GM21619 (cell line): ENCODE measurements at regions not wholly inside any gene's neighbourhood (a gene's known extent, or its start where the extent isn't known, plus 50 kb on each side); places are given as distances from the start of the nearest gene placed in this dataset.

Experiments
- ATAC-seq: cut with Tn5 transposase; IDR thresholded peaks from one replicate; pipeline ENCODE4 v1.9.1; 2021; ENCODE audit not compliant: unreplicated experiment

- ATAC-seq, result no peak
Observed at GRCh38 chr11:42161886-42162285, 702.4 kb upstream of the LRRC4C start.

- ATAC-seq, result no peak
Observed at GRCh38 chr11:42169191-42169590, 709.7 kb upstream of the LRRC4C start.

- no peak for ATAC-seq
Observed at GRCh38 chr11:42170601-42171000, 711.1 kb upstream of the LRRC4C start.

DNA sequence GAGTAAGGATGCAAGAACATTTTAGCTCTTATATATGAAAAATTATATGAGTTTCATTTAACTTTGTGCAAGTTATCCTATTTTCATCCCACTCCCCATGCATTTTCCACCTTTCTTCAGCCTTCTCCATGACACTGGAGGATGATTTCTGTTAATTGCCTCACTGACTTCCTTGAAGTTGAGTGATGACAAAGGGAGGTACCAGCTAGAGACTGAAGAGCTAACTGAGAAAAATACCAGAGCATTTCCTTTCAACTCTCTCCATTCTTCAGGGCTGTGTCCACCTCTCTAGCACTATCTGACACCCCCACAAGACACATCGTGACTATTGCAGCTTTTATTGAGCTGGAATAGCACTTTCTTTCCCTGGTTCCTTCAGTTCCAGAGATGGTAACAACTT lies 711.6 kb upstream of the LRRC4C start:
- ATAC-seq, result no peak

- ATAC-seq, result no peak
Observed at GRCh38 chr11:42172441-42172840, 713.0 kb upstream of the LRRC4C start.

- ATAC-seq, result no peak
Observed at GRCh38 chr11:42175203-42175602, 715.8 kb upstream of the LRRC4C start.

- no peak for ATAC-seq
Observed at GRCh38 chr11:42179216-42179615, 719.8 kb upstream of the LRRC4C start.

GRCh38 chr11:42195289-42196013 lies 736.0 kb upstream of the LRRC4C start:
- ATAC-seq, result no peak

- no peak for ATAC-seq
Observed at GRCh38 chr11:42200311-42200710, 740.9 kb upstream of the LRRC4C start.

DNA sequence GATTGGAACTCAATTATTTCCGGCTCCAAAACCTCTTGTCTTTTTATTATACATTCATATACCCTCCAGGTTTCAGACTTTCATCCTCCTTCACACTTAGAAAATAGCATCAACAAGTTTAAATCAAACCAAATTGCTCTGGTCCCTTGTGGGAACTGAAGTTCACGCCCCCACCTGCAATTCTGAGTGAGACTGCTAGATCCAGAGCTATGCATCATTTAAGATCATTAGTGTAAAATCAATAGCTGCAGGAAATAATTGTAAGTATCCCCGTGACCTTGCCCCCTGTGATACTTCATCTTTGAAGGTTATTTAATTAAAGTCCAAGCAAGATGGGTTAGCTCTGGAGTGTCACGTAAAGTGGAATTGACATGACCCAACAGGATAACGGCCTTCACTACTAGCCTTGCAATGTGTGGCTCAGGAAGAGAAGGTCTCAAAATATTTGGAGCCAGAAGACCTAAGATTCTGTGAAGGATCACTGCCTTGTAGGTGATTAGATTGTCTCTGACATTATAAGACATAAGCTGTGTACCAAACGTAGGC lies 742.2 kb upstream of the LRRC4C start:
- ATAC-seq, result no peak

DNA sequence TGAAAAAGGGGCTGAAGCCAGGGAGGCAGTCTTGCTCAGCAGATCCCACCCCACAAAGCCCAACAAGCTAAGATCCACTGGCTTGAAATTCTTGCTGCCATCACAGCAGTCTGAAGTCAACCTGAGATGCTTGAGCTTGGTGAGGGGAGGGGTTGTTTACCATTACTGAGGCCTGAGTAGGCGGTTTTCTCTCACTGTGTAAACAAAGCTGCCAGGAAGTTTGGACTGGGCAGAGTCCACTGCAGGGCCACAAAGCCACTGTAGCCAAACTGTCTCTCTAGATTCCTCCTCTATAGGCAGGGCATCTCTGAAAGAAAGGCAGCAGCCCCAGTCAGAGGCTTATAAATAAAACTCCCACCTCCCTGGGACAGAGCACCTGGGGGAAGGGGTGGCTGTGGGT lies 746.1 kb upstream of the LRRC4C start:
- ATAC-seq, result no peak

- no peak for ATAC-seq
Observed at GRCh38 chr11:42225664-42226063, 766.2 kb upstream of the LRRC4C start.

- no peak for ATAC-seq
Observed at GRCh38 chr11:42232673-42233072, 773.2 kb upstream of the LRRC4C start.

DNA sequence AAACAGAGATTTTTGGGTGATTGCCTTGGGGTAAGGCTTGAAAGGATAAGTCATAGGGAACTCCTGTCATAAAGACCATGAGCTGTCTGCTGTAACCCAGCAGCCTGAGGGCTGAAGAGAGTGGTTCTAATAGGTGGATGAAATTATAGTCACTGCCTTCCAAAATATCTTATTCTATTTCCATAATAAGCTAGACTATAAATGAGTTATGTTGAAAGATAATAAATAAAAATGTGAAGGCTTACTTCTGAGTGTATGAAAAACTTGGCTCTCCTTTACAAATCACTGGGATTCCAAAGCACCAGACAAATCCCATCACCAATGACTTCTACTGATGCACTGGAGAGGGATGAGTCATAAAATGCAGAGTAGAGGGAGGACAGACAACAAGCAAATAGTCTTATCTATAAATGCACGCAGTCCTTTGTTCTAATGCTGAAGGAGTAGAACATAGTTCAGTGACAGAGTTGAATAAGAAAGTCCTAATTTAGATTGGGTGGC lies 775.0 kb upstream of the LRRC4C start:
- no peak for ATAC-seq

DNA sequence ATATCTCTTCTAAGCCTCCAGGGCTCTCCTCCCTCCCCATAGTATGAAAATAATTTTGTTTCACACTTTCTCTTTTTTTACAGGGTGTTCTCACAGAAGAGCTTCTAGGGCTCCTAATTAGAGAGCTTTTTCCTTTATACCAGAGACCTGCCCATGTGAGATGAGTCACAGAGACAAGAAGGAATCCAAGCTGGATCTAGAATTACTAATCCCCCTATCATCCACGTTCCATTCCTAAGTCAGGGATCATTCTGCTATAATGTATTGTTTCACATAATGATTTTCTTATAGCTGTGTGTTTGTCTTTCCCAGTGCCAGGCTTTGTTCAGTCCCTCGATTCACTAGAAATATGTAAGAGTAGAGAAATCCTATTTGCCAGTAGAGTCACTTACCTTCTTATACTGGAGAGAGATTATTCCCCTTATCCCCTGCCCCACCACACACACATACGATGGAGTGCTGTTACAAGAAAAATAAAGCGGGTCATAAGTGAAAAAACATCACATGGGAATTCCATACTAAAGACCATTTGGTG lies 778.3 kb upstream of the LRRC4C start:
- no peak for ATAC-seq

- ATAC-seq, result no peak
Observed at GRCh38 chr11:42239188-42239587, 779.7 kb upstream of the LRRC4C start.

GRCh38 chr11:42243385-42243784 lies 783.9 kb upstream of the LRRC4C start:
- ATAC-seq, result no peak

- ATAC-seq, result no peak
Observed at GRCh38 chr11:42244376-42244775, 784.9 kb upstream of the LRRC4C start.

GRCh38 chr11:42249401-42249800 lies 789.9 kb upstream of the LRRC4C start:
- no peak for ATAC-seq

DNA sequence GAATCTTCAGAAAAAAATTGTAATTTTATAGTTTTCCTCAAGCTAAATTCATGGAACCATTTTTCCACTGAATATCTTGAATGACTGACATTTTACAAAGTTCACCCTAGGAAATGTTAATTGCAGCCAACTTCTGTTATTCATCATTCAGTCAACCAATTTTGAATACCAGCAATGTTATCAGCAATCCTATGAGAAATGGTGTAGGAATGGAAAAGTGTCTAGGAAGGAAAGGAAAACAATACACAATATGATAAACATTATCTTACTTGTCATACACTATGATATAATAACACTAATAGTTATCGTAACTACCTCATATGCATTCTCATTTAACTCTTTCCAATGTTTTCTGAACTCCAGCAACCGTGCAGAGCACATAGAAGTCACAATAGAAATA lies 790.5 kb upstream of the LRRC4C start:
- ATAC-seq, result no peak

DNA sequence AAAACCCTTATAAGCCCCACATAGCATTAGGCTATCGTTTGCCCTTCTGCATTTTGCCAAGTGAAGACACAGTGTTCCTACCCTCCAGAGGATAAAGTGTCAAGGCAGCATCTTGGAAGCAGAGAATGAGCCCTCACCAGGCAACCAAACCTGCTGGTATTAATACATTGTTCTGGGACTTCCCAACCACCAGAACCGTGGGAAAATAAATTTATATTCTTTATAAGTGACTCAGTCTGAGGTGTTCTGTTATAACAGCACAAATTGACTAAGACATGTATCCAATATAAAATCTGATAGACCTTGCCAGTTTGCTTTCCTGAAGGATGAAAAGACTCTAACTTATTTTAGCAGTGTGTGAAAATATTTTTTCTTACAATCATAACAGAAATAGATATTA lies 792.5 kb upstream of the LRRC4C start:
- no peak for ATAC-seq

DNA sequence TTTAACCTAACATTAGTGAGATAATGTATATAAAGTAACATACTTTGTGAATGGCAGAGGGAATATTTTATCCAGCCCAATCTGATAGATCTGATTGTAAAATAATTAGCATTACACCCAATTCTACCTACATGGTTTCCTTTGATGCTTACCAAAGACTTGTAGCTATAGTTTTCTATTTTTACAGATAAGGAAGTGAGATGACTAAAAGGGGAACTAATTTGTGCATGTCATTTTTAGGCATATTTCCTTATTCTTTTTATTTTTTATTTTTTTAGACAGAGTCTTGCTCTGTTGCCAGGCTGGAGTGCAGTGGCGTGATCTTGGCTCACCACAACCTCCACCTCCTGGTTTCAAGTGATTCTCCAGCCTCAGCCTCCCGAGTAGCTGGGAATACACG lies 793.7 kb upstream of the LRRC4C start:
- no peak for ATAC-seq

- ATAC-seq, result no peak
Observed at GRCh38 chr11:42255906-42256305, 796.5 kb upstream of the LRRC4C start.
